IMR-90 (cell line): ENCODE measurements at regions not wholly inside any gene's neighbourhood (a gene's known extent, or its start where the extent isn't known, plus 50 kb on each side); places are given as distances from the start of the nearest gene placed in this dataset.

Experiments
- ATAC-seq: fragments of 200-7000 bp; cut with Tn5 transposase; 2 replicates; pipeline ENCODE4 v1.9.1; 2020; ENCODE audit warnings: low read depth, mild to moderate bottlenecking, moderate library complexity
- BruUV-seq: library from RNA; stranded (reverse); fragments of 400-500 nt; replicated peaks from 2 replicates; lab custom pipeline; 2021; lab: Mats Ljungman, UMichigan
- CTCF ChIA-PET: fragments of 300-600 bp; formaldehyde crosslinking; extraction: SDS; loops from one replicate; lab custom pipeline; 2021; ENCODE audit warnings: antibody characterized with exemption; lab: Yijun Ruan, JAX
- POLR2A ChIA-PET: fragments of 300-600 bp; sonication (Branson Sonifier 250); formaldehyde crosslinking; loops from one replicate; lab custom pipeline; 2022; ENCODE audit warnings: antibody characterized with exemption; ENCODE audit not compliant: unreplicated experiment; lab: Charles Lee
- DNase-seq: peaks from one replicate; pipeline ENCODE4 v3.0.0; 2013
- H2AFZ ChIP-seq: replicated peaks from 2 replicates; pipeline ENCODE3; 2013; ENCODE audit warnings: low read length, mild to moderate bottlenecking; ENCODE audit not compliant: poor library complexity
- H2AK5ac ChIP-seq: 2 replicates; pipeline ENCODE4 v1.6.1; 2013; ENCODE audit warnings: low read depth, low read length, inconsistent platforms
- H2AK9ac ChIP-seq: replicated peaks from 2 replicates; pipeline ENCODE3; 2013; ENCODE audit warnings: mild to moderate bottlenecking, low read depth, low read length, moderate library complexity; ENCODE audit not compliant: poor library complexity
- H2BK120ac ChIP-seq: 2 replicates; pipeline ENCODE4 v1.6.1; 2013; ENCODE audit warnings: low read depth, low read length, inconsistent platforms
- H2BK15ac ChIP-seq: 3 replicates; pipeline ENCODE4 v1.6.1; 2013; ENCODE audit warnings: low read depth, low read length, inconsistent platforms
- H2BK20ac ChIP-seq: 2 replicates; pipeline ENCODE4 v1.6.1; 2013; ENCODE audit warnings: low read depth, mild to moderate bottlenecking, inconsistent platforms, low read length, moderate library complexity
- H2BK5ac ChIP-seq: 2 replicates; pipeline ENCODE4 v1.6.1; 2013; ENCODE audit warnings: mild to moderate bottlenecking, low read depth, low read length, inconsistent platforms; ENCODE audit not compliant: poor library complexity, severe bottlenecking
- H3K14ac ChIP-seq: replicated peaks from 2 replicates; pipeline ENCODE4 v1.6.1; 2013; ENCODE audit warnings: low read depth, low read length, inconsistent platforms
- H3K18ac ChIP-seq: 2 replicates; pipeline ENCODE4 v1.6.1; 2013; ENCODE audit warnings: low read depth, low read length, control low read depth
- H3K23ac ChIP-seq: 2 replicates; pipeline ENCODE4 v1.6.1; 2013; ENCODE audit warnings: low read depth, low read length, inconsistent platforms
- H3K27ac ChIP-seq: 2 replicates; pipeline ENCODE4 v1.5.1; 2013; ENCODE audit warnings: mild to moderate bottlenecking, control low read depth, low read length; ENCODE audit not compliant: insufficient read depth
- H3K27me3 ChIP-seq: 2 replicates; pipeline ENCODE4 v1.6.1; 2013; ENCODE audit warnings: low read length; ENCODE audit not compliant: control insufficient read depth, insufficient read depth
- H3K36me3 ChIP-seq: 2 replicates; pipeline ENCODE4 v1.6.1; 2013; ENCODE audit warnings: low read length, mixed read lengths; ENCODE audit not compliant: control insufficient read depth, insufficient read depth
- H3K4ac ChIP-seq: 2 replicates; pipeline ENCODE4 v1.6.1; 2013; ENCODE audit warnings: low read depth, low read length, inconsistent platforms
- H3K4me1 ChIP-seq: 2 replicates; pipeline ENCODE4 v1.6.1; 2013; ENCODE audit warnings: low read length, mixed read lengths; ENCODE audit not compliant: control insufficient read depth, insufficient read depth
- H3K4me2 ChIP-seq: 2 replicates; pipeline ENCODE4 v1.6.1; 2013; ENCODE audit warnings: low read depth, mild to moderate bottlenecking, control low read depth, low read length, moderate library complexity
- H3K4me3 ChIP-seq: 2 replicates; pipeline ENCODE4 v1.5.1; 2013; ENCODE audit warnings: low read depth, mild to moderate bottlenecking, control low read depth, low read length, moderate library complexity; ENCODE audit not compliant: insufficient read depth
- H3K56ac ChIP-seq: 2 replicates; pipeline ENCODE4 v1.6.1; 2013; ENCODE audit warnings: low read length, inconsistent platforms; ENCODE audit not compliant: insufficient read depth; ENCODE audit errors: extremely low read depth
- H3K79me1 ChIP-seq, 2 experiments: 2 replicates each; pipeline ENCODE4 v1.6.1; 2013; ENCODE audit warnings: low read length in 2 of 2, inconsistent platforms in 1 of 2, low read depth in 1 of 2
- H3K9ac ChIP-seq: 2 replicates; pipeline ENCODE4 v1.6.1; 2013; ENCODE audit warnings: low read depth, low read length, control low read depth
- H3K9me1 ChIP-seq: 2 replicates; pipeline ENCODE4 v1.6.1; 2013; ENCODE audit warnings: low read length, inconsistent platforms; ENCODE audit not compliant: insufficient read depth
- H3K9me3 ChIP-seq: 2 replicates; pipeline ENCODE4 v1.6.1; 2013; ENCODE audit warnings: low read length; ENCODE audit not compliant: control insufficient read depth, insufficient read depth
- H4K20me1 ChIP-seq: 2 replicates; pipeline ENCODE4 v1.6.1; 2013; ENCODE audit warnings: low read length, inconsistent platforms; ENCODE audit not compliant: insufficient read depth
- H4K5ac ChIP-seq: 2 replicates; pipeline ENCODE4 v1.6.1; 2013; ENCODE audit warnings: mild to moderate bottlenecking, low read depth, low read length, control low read depth
- H4K8ac ChIP-seq, 2 experiments: 2 replicates each; pipeline ENCODE4 v1.6.1; 2013; ENCODE audit warnings: low read depth in 2 of 2, low read length in 2 of 2, control low read depth in 1 of 2, inconsistent platforms in 1 of 2
- H4K91ac ChIP-seq: 2 replicates; pipeline ENCODE4 v1.6.1; 2013; ENCODE audit warnings: low read depth, low read length, inconsistent platforms; ENCODE audit not compliant: insufficient read depth
- BHLHE40 ChIP-seq: fragments of 150-350 bp; IDR thresholded peaks from 2 replicates; pipeline ENCODE4 v1.6.1; 2016; ENCODE audit warnings: mild to moderate bottlenecking, low read depth, low read length
- CHD1 ChIP-seq: IDR thresholded peaks from 2 replicates; pipeline ENCODE4 v1.6.1; 2012; ENCODE audit warnings: low read depth, low read length, improper control_type of control experiment
- CTCF ChIP-seq: conservative IDR thresholded peaks from 2 replicates; pipeline ENCODE4 v1.5.1; 2012; ENCODE audit warnings: mild to moderate bottlenecking, low read depth, low read length, improper control_type of control experiment
- ELK1 ChIP-seq: fragments of 150-350 bp; IDR thresholded peaks from 2 replicates; pipeline ENCODE4 v1.6.1; 2016; ENCODE audit warnings: low read depth, mild to moderate bottlenecking, low read length, moderate library complexity, borderline replicate concordance
- MAFK ChIP-seq: IDR thresholded peaks from 2 replicates; pipeline ENCODE4 v1.6.1; 2012; ENCODE audit warnings: low read depth, low read length, improper control_type of control experiment
- MAZ ChIP-seq: IDR thresholded peaks from 2 replicates; pipeline ENCODE4 v1.6.1; 2012; ENCODE audit warnings: low read depth, mild to moderate bottlenecking, low read length, improper control_type of control experiment, moderate library complexity, borderline replicate concordance
- MXI1 ChIP-seq: IDR thresholded peaks from 2 replicates; pipeline ENCODE4 v1.6.1; 2012; ENCODE audit warnings: low read depth, mild to moderate bottlenecking, low read length, moderate library complexity, borderline replicate concordance
- NFE2L2 ChIP-seq: fragments of 150-350 bp; IDR thresholded peaks from 2 replicates; pipeline ENCODE4 v1.6.1; 2016; ENCODE audit warnings: low read depth, mild to moderate bottlenecking, low read length
- POLR2A ChIP-seq: IDR thresholded peaks from 2 replicates; pipeline ENCODE4 v1.6.1; 2012; ENCODE audit warnings: mild to moderate bottlenecking, low read depth, low read length
- RAD21 ChIP-seq: IDR thresholded peaks from 2 replicates; pipeline ENCODE4 v1.6.1; 2012; ENCODE audit warnings: low read length, improper control_type of control experiment
- RFX5 ChIP-seq: IDR thresholded peaks from 2 replicates; pipeline ENCODE4 v1.8.0; 2012; ENCODE audit warnings: low read depth, mild to moderate bottlenecking, low read length, moderate library complexity
- SMC3 ChIP-seq: fragments of 150-350 bp; IDR thresholded peaks from 2 replicates; pipeline ENCODE4 v1.6.1; 2016; ENCODE audit warnings: low read depth, mild to moderate bottlenecking, antibody characterized with exemption, low read length, moderate library complexity
- USF2 ChIP-seq: fragments of 150-350 bp; IDR thresholded peaks from 2 replicates; pipeline ENCODE4 v1.6.1; 2017; ENCODE audit warnings: mild to moderate bottlenecking, antibody characterized with exemption, low read length, low read depth
- WGBS, 2 experiments: methylation state at CpG; one replicate each; pipeline versions ENCODE4 v1.1.5 to v1.1.7; 2013; ENCODE audit warnings: missing lambda C conversion rate in 2 of 2; ENCODE audit not compliant: insufficient read length in 1 of 2; ENCODE audit errors: extremely low coverage in 2 of 2; 5-methylcytosine and 5-hydroxymethylcytosine counted together
- dilution Hi-C: fragments of 300-500 bp; cut with HindIII; formaldehyde crosslinking; loops from one replicate; pipeline ENCODE4 v1.14.3; 2018; ENCODE audit warnings: low sequenced_read_pairs; ENCODE audit not compliant: unreplicated experiment
- in situ Hi-C: fragments of 300-500 bp; cut with MboI; formaldehyde crosslinking; loops from 3 replicates; pipeline ENCODE4 v1.14.3; 2019; ENCODE audit warnings: low sequenced_read_pairs, inconsistent platforms, mixed read lengths
- intact Hi-C: fragments of 100-400 bp; cut with micrococcal nuclease; formaldehyde crosslinking; loops from 2 replicates; pipeline ENCODE4 v1.10.0; 2022

- no CpG with 5 or more reads among the region's 1 CpG for WGBS, 2 experiments
- ATAC-seq, result no peak
These were observed 380.3 kb downstream of the DHX35 start for GRCh38 chr20:39342463-39342862.

More at GRCh38 chr20:39342463-39342862, 380.3 kb downstream of the DHX35 start:
- H3K18ac ChIP-seq, result no peak overlapping the region
- ChIA-PET CTCF (no interaction called here), POLR2A (no interaction called here)
- H3K36me3 ChIP-seq, result no peaks in the 10 kb centered on the region
- H2AFZ ChIP-seq, result no peak overlapping the region
- H3K56ac ChIP-seq, result no peak overlapping the region
- peaks cover 5% of the 10 kb centered on the region; the same call in 1 of the 2 replicates for H3K9me3 ChIP-seq
- no peaks in the 10 kb centered on the region for H3K9me1 ChIP-seq
- no peak overlapping the region for H2AK9ac ChIP-seq
- no peaks in the 10 kb centered on the region for H3K79me1 ChIP-seq
- no peak overlapping the region for H3K14ac ChIP-seq
- H2BK15ac ChIP-seq, result no peak overlapping the region
- no peak overlapping the region for H4K5ac ChIP-seq
- DNase-seq, result no peak
- no peak overlapping the region for H3K4me2 ChIP-seq
- no peaks in the 10 kb centered on the region for H3K27me3 ChIP-seq
- no peak overlapping the region for H2AK5ac ChIP-seq
- H3K27ac ChIP-seq, result no peak overlapping the region
- no peak overlapping the region for H3K23ac ChIP-seq
- H4K91ac ChIP-seq, result no peak overlapping the region
- in situ Hi-C loops (no loop called here), intact Hi-C loops (no loop called here), dilution Hi-C loops (no loop called here)
- H3K9ac ChIP-seq, result no peak overlapping the region
- H2BK20ac ChIP-seq, result no peak overlapping the region
- no peak overlapping the region for H2BK5ac ChIP-seq
- no peaks in the 10 kb centered on the region for H4K20me1 ChIP-seq
- no peak overlapping the region for H4K8ac ChIP-seq
- no peak overlapping the region for H3K4ac ChIP-seq
- H3K4me3 ChIP-seq, result no peak overlapping the region
- no peaks in the 10 kb centered on the region for H3K4me1 ChIP-seq
- TF ChIP-seq SMC3 (no peak), ELK1 (no peak), CHD1 (no peak), POLR2A (no peak), RAD21 (no peak), CTCF (no peak), NFE2L2 (no peak), BHLHE40 (no peak), MXI1 (no peak), RFX5 (no peak), USF2 (no peak), MAZ (no peak), MAFK (no peak)
- no peak overlapping the region for H2BK120ac ChIP-seq
- no TSS peak for BruUV-seq
